ENCODE measurements at regions not wholly inside any gene's neighbourhood (a gene's known extent, or its start where the extent isn't known, plus 50 kb on each side); places are given as distances from the start of the nearest gene placed in this dataset.
"Not testable (repeated sequence)": the region's sequence is repeated elsewhere in the genome, so short reads cannot be mapped to it uniquely, and the experiment has no call there.

- no peak for TF ChIP-seq POLR2A (IDR thresholded peaks at IDR 0.05)
- TF ChIP-seq, protein P1, sequence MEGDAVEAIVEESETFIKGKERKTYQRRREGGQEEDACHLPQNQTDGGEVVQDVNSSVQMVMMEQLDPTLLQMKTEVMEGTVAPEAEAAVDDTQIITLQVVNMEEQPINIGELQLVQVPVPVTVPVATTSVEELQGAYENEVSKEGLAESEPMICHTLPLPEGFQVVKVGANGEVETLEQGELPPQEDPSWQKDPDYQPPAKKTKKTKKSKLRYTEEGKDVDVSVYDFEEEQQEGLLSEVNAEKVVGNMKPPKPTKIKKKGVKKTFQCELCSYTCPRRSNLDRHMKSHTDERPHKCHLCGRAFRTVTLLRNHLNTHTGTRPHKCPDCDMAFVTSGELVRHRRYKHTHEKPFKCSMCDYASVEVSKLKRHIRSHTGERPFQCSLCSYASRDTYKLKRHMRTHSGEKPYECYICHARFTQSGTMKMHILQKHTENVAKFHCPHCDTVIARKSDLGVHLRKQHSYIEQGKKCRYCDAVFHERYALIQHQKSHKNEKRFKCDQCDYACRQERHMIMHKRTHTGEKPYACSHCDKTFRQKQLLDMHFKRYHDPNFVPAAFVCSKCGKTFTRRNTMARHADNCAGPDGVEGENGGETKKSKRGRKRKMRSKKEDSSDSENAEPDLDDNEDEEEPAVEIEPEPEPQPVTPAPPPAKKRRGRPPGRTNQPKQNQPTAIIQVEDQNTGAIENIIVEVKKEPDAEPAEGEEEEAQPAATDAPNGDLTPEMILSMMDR (IDR thresholded peaks at IDR 0.05): no peak
- Histone ChIP-seq H3K4me3 (no peak overlapping the region), H3K27me3 (no peaks in the 10 kb centered on the region), H3K9me3 (no peaks in the 10 kb centered on the region), H3K4me1 (no peaks in the 10 kb centered on the region), H3K27ac (no peak overlapping the region), H3K36me3 (no peaks in the 10 kb centered on the region)
- DNase-seq: no peak
Observed at GRCh38 chr17:33716957-33717356, 423.9 kb upstream of the ASIC2 start.

- not testable (repeated sequence) for H3K9me3 ChIP-seq, DNase-seq, H3K4me1 ChIP-seq, H3K27me3 ChIP-seq, H3K36me3 ChIP-seq, H3K27ac ChIP-seq, H3K4me3 ChIP-seq
Observed at GRCh38 chr17:33723736-33724135, 430.6 kb upstream of the ASIC2 start.

GRCh38 chr17:33725675-33726271 is 432.7 kb upstream of the ASIC2 start:
- TF ChIP-seq POLR2A (IDR thresholded peaks at IDR 0.05): no peak
- TF ChIP-seq, protein P1 (IDR thresholded peaks at IDR 0.05): peak in 4 of 6 experiments; percentile 39 to 50 (median 47)
- H3K4me3 ChIP-seq: no peak overlapping the region
- peak in 2 of 3 donors; percentile 55 to 60 for DNase-seq

DNA sequence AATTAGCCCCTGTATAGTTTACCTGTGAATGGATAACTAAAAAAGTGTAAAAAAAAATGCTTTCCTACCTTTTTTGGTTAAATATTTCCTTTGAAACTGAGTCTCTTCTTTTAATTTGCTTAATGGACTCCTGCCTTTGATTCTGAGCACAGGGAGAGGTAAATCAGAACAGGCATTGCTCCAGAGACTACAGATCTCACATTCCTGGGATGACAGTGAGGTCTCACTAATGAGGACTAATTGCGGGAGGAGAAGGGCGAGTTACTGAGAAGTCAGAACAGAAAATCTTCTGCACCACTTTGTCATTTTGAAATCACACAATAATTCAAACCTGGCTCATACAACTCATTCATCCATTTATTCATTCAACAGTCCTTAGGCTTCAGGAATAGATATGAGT is 437.0 kb upstream of the ASIC2 start:
- Histone ChIP-seq H3K9me3 (no peaks in the 10 kb centered on the region), H3K4me3 (no peak overlapping the region), H3K4me1 (no peaks in the 10 kb centered on the region), H3K36me3 (no peaks in the 10 kb centered on the region), H3K27me3 (no peaks in the 10 kb centered on the region), H3K27ac (no peak overlapping the region)
- DNase-seq: no peak
- TF ChIP-seq, protein P1 (IDR thresholded peaks at IDR 0.05): no peak
- no peak for TF ChIP-seq POLR2A (IDR thresholded peaks at IDR 0.05)

More at GRCh38 chr17:33725675-33726271, 432.7 kb upstream of the ASIC2 start:
- Histone ChIP-seq H3K4me1 (no peaks in the 10 kb centered on the region), H3K9me3 (no peaks in the 10 kb centered on the region), H3K36me3 (no peaks in the 10 kb centered on the region), H3K27ac (no peak overlapping the region), H3K27me3 (no peaks in the 10 kb centered on the region)

GRCh38 chr17:33732116-33732515 is 439.0 kb upstream of the ASIC2 start:
- Histone ChIP-seq H3K9me3 (no peaks in the 10 kb centered on the region), H3K27me3 (no peaks in the 10 kb centered on the region), H3K27ac (no peak overlapping the region), H3K4me3 (no peak overlapping the region), H3K4me1 (no peaks in the 10 kb centered on the region), H3K36me3 (no peaks in the 10 kb centered on the region)
- DNase-seq: no peak
- TF ChIP-seq, protein P1 (IDR thresholded peaks at IDR 0.05): no peak
- no peak for TF ChIP-seq POLR2A (IDR thresholded peaks at IDR 0.05)

DNA sequence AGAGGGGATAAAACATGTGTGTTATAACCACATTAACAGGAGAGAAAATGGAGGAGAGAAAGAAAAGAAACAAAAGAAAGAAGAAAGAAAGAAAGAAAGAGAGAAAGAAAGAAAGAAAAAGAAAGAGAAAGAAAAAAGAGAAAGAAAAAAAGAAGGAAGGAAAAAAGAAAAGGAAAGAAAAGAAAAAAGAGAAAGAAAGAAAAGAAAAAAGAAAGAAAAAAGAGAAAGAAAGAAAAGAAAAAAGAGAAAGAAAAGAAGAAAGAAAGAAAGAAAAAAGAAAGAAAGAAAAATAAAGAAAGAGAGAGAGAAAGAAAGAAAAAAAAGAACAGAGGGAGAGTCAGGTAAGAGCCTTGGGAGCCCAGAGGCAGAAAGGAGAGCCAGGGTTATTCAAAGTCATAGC is 446.6 kb upstream of the ASIC2 start:
- Histone ChIP-seq H3K27ac (no peak overlapping the region), H3K4me3 (no peak overlapping the region), H3K9me3 (no peaks in the 10 kb centered on the region), H3K4me1 (no peaks in the 10 kb centered on the region), H3K27me3 (no peaks in the 10 kb centered on the region), H3K36me3 (no peaks in the 10 kb centered on the region)
- no peak for DNase-seq
- TF ChIP-seq, protein P1 (IDR thresholded peaks at IDR 0.05): no peak
- no peak for TF ChIP-seq POLR2A (IDR thresholded peaks at IDR 0.05)

Measured in Peyer's patch (tissue), 4 donors.